Natural killer cell treated with Interleukin-12 subunit alpha and Interleukin-12 subunit beta and Interleukin-15 and Interleukin-18, amount 100 ng/mL, for 72 hours (primary cell): ENCODE measurements at regions not wholly inside any gene's neighbourhood (a gene's known extent, or its start where the extent isn't known, plus 50 kb on each side); places are given as distances from the start of the nearest gene placed in this dataset.
A peak's percentile ranks its signal among the peaks of the same experiment; 100 is the strongest.

Experiments used
- ATAC-seq, 2 donors: fragments of 150-1000 bp; cut with Tn5 transposase in 1 of 2; sonication (Bioruptor Pico), chemical (Tn5 transposase) in 1 of 2; 2 replicates each; pipeline ENCODE4 v1.10.0; 2021
- DNase-seq: peaks from one replicate; pipeline ENCODE4 v3.0.0; 2022; ENCODE audit warnings: low spot score
- H3K27ac Mint-ChIP-seq, 2 donors: 1 replicate in 1 of 2; 2 replicates in 1 of 2; pipeline ENCODE4 v1.8.0; 2022; ENCODE audit warnings: mixed read lengths in 2 of 2, mild to moderate bottlenecking in 1 of 2, moderate library complexity in 1 of 2
- H3K27me3 Mint-ChIP-seq, 2 donors: 1 replicate in 1 of 2; 2 replicates in 1 of 2; pipeline ENCODE4 v1.8.0; 2022; ENCODE audit warnings: mixed read lengths in 2 of 2
- H3K36me3 Mint-ChIP-seq: one replicate; pipeline ENCODE4 v1.8.0; 2022; ENCODE audit warnings: mixed read lengths
- H3K4me1 Mint-ChIP-seq, 2 donors: 1 replicate in 1 of 2; 2 replicates in 1 of 2; pipeline ENCODE4 v1.8.0; 2022; ENCODE audit warnings: low read depth in 2 of 2, mixed read lengths in 2 of 2, mild to moderate bottlenecking in 1 of 2
- H3K4me3 Mint-ChIP-seq: one replicate; pipeline ENCODE4 v1.8.0; 2022; ENCODE audit warnings: mixed read lengths
- H3K9me3 Mint-ChIP-seq: 2 replicates; pipeline ENCODE4 v1.8.0; 2022; ENCODE audit warnings: mixed read lengths

DNA sequence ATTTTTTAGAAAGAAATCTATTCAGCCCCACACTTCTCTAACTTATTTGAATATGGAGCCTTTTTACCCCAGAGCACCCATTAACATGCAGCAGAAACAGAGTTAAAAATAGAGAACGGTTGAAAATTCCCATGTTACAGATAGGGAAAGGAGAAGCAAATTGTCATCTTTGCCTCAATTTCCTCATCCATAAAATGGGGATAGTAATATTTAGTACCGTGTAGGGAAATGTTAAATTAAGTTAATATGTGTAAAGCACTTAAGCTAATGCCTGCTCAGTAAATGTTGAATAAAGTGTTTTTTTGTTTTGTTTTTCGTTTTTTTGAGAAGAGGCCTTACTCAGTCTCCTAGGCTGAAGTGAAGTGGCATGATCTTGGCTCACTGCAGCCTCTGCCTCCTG lies 50.3 kb downstream of the NAV1 start:
- Mint-ChIP-seq H3K36me3 (no peaks in the 10 kb centered on the region), H3K9me3 (no peaks in the 10 kb centered on the region), H3K4me3 (no peak overlapping the region), H3K27me3 (peaks cover 14% of the 10 kb centered on the region in 2 donors), H3K4me1 (no peaks in the 10 kb centered on the region), H3K27ac (no peak overlapping the region)
- DNase-seq (no peak), ATAC-seq (no peak)

DNA sequence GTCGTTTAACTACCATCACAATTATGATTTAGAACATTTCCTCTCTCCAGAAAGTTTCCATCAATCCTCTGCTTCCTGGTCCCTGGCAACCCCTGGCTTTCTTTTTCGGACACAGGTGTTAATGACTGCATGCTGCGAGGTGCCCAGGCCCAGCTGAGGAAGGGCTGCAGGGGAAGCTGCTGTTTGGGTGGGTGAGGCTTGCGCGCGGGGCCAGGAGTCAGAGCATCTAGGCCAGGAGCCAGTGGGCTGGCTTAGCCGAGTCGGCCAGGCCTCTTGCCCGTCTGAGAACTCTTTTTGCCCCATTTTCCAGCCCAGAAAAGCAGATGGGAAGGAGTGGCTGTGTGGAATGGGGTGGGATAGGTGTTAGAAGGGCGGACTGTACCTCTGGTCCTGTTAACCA lies 51.5 kb downstream of the NAV1 start:
- Mint-ChIP-seq H3K4me1 (no peaks in the 10 kb centered on the region), H3K9me3 (no peaks in the 10 kb centered on the region), H3K27me3 (peaks cover 11 to 14% of the 10 kb centered on the region in 2 donors), H3K4me3 (no peak overlapping the region), H3K27ac (no peak overlapping the region), H3K36me3 (no peaks in the 10 kb centered on the region)
- DNase-seq (peak; percentile 18), ATAC-seq (no peak)

GRCh38 chr1:201591348-201591747 lies 52.4 kb downstream of the NAV1 start:
- no peak for ATAC-seq
- peak; percentile 22 for DNase-seq
- Mint-ChIP-seq H3K27me3 (peaks cover 5 to 6% of the 10 kb centered on the region in 2 donors), H3K4me3 (no peak overlapping the region), H3K4me1 (no peaks in the 10 kb centered on the region), H3K27ac (no peak overlapping the region), H3K36me3 (no peaks in the 10 kb centered on the region), H3K9me3 (no peaks in the 10 kb centered on the region)

DNA sequence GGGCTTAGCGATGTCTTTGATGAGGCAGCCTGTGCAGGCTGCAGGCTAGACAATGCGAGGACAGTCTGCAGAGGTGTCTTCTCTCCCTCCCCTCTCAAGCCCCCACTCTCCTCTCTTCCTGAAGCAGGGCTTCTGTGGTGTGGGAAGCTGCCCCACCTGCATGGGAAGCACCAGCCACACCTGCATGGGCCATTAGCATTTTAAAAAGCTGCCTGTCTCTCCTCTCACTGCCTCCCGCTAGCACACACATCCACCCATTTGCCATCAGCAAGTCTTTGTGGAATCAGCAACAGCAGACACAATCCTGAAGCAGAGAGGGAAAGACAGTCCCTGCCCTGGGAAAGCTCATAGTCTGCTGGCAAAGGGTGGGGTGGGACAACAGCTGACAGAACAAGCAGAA lies 53.1 kb downstream of the NAV1 start:
- DNase-seq (peak; percentile 3), ATAC-seq (no peak)
- H3K4me3 Mint-ChIP-seq: no peak overlapping the region
- H3K9me3 Mint-ChIP-seq: no peaks in the 10 kb centered on the region
- H3K4me1 Mint-ChIP-seq: no peaks in the 10 kb centered on the region
- H3K27me3 Mint-ChIP-seq: peaks cover 5% of the 10 kb centered on the region in 2 donors
- H3K27ac Mint-ChIP-seq: no peak overlapping the region
- H3K36me3 Mint-ChIP-seq: no peaks in the 10 kb centered on the region

DNA sequence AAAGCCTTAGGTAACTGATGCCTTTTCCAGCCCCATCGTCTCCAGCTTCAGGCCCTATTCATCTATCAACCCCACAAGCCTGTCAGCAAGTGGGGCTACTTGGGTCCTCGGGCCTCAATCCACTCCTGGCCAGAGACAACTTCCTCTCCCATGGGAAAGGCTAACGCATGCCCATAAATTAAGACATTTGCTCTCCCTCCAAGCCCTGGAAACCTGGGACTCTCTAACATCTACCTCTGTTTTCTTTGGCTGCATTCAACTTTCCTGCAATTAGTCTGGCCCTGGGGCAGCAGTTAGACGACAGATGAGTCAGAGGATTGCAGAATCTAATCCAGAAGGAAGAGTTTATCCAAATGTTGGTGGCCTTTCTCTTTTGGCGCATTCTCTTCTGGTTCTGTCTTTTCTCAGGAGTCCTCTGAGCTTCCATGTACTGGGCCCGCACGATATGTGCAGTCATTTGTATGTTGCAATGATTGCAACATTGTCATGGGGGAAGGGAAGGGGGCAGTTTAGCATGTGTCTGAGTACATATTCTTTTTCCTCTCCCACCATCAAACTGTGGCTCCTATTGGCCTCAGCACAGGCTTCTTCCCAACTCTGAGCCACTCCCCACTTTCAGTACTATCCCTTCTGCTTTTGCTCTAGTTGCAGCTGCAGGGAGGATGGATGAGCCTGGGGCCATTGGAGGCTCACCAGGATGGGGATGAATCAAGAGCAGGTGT lies 54.4 kb downstream of the NAV1 start:
- Mint-ChIP-seq H3K4me3 (no peak overlapping the region), H3K9me3 (no peaks in the 10 kb centered on the region), H3K27me3 (peaks cover 3 to 12% of the 10 kb centered on the region in 2 donors), H3K27ac (no peak overlapping the region), H3K36me3 (no peaks in the 10 kb centered on the region), H3K4me1 (no peaks in the 10 kb centered on the region)
- DNase-seq (no peak), ATAC-seq (no peak)

DNA sequence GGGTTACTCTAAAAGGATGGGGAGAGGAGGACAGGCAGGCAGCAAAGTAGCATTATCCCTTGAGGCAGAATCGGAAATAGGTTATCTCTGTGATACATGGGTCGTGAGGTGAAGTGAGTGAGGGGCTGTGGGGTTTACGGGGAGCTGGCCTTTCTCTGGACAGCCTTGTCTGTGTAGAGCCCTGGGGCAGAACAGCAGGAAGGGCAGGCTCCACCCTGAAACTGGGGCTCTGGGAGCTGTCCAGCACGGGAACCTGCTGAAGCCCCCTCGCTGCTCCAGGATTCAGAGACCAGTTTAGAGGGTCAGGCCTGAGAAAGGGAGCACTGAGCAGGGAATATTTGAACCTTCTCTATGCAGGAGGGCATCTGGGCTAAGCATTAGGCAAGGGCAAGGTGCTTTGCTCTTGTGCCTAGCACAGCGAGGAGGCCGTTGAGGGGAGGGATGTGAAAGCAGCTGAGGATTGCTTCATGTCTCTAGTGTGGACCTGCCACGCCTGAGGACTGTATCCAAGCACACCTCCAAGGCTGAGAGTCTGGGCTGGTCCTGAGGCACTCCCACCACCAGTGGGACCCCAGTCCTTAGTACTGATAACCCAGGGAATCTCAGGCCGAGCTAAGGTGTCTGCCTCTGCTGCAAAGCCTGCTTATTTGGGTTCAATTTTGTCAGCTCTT lies 55.8 kb downstream of the NAV1 start:
- H3K36me3 Mint-ChIP-seq: no peaks in the 10 kb centered on the region
- H3K27me3 Mint-ChIP-seq: peaks cover 3 to 12% of the 10 kb centered on the region in 2 donors
- no peaks in the 10 kb centered on the region for H3K4me1 Mint-ChIP-seq
- no peaks in the 10 kb centered on the region for H3K9me3 Mint-ChIP-seq
- DNase-seq (no peak), ATAC-seq (no peak)
- H3K4me3 Mint-ChIP-seq: no peak overlapping the region
- H3K27ac Mint-ChIP-seq: no peak overlapping the region

- Mint-ChIP-seq H3K27ac (no peak overlapping the region), H3K27me3 (peaks cover 3 to 12% of the 10 kb centered on the region in 2 donors), H3K36me3 (no peaks in the 10 kb centered on the region), H3K4me3 (no peak overlapping the region), H3K4me1 (no peaks in the 10 kb centered on the region), H3K9me3 (no peaks in the 10 kb centered on the region)
- ATAC-seq: no peak
- DNase-seq: no peak
Observed at GRCh38 chr1:201595381-201595780, 56.5 kb downstream of the NAV1 start.

GRCh38 chr1:201596101-201596868 lies 57.4 kb downstream of the NAV1 start:
- H3K9me3 Mint-ChIP-seq: no peaks in the 10 kb centered on the region
- DNase-seq (no peak), ATAC-seq (no peak)
- H3K36me3 Mint-ChIP-seq: no peaks in the 10 kb centered on the region
- H3K4me3 Mint-ChIP-seq: no peak overlapping the region
- H3K27ac Mint-ChIP-seq: no peak overlapping the region
- peaks cover 3 to 12% of the 10 kb centered on the region in 2 donors for H3K27me3 Mint-ChIP-seq
- no peaks in the 10 kb centered on the region for H3K4me1 Mint-ChIP-seq

DNA sequence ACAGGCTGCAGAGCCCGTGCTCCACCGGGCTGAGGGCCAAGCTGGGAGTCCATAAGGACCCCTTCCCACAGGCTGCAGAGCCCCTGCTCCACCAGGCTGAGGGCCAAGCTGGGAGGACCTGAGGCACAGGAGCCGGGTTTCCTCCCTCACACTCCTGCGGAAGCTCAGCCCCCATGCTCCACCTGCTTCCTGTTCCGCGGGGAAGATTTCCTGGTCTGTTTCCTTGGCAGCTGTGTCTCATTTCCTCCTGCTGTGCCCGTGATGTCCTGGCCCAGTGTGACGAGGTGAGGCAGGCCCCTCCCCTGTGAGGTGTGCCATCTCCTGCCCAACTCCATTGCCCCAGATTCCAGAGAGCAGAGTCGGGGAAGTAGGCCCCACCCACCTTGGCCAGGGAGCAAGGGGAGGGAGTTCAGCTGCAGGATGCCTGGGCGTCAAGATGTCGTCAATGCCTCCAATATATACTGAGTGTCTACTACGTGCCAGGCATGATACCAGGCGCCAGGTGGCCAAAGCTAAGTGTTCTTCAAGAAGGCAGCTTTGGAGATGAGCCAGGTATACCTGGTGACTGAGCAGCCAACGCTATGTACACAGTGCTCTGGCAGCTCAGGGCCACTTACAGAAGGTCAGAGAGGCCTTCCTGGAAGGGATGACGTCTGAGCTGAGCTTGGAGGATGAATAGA lies 58.8 kb downstream of the NAV1 start:
- Mint-ChIP-seq H3K27ac (no peak overlapping the region), H3K4me1 (no peaks in the 10 kb centered on the region), H3K4me3 (no peak overlapping the region), H3K27me3 (peaks cover 3 to 12% of the 10 kb centered on the region in 2 donors), H3K36me3 (no peaks in the 10 kb centered on the region), H3K9me3 (no peaks in the 10 kb centered on the region)
- no peak for DNase-seq
- no peak for ATAC-seq

GRCh38 chr1:201598396-201598795 lies 59.5 kb downstream of the NAV1 start:
- Mint-ChIP-seq H3K27me3 (peaks cover 3 to 11% of the 10 kb centered on the region in 2 donors), H3K27ac (no peak overlapping the region), H3K9me3 (no peaks in the 10 kb centered on the region), H3K4me1 (no peaks in the 10 kb centered on the region), H3K4me3 (no peak overlapping the region), H3K36me3 (no peaks in the 10 kb centered on the region)
- DNase-seq (no peak), ATAC-seq (no peak)

DNA sequence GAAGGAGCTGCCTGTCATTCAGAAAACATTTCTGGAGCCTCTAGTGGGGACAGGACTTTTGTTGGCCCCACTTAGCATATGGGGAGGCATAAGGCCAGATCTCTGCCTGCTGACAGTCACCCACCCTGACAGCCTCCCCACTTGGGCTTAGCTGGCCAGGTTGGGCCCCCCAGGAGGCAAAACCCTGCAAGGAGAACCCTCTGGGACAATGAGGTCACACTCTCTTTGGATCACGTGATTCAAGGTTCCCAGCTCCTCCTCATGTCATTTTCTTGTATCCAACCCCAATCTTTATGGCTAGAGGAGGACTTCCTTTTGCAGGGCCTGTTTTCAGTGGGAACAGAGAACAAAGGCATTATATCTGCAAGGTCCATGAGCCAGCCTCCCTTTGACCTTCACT lies 60.0 kb downstream of the NAV1 start:
- ATAC-seq (no peak), DNase-seq (no peak)
- H3K27ac Mint-ChIP-seq: no peak overlapping the region
- no peaks in the 10 kb centered on the region for H3K9me3 Mint-ChIP-seq
- no peaks in the 10 kb centered on the region for H3K36me3 Mint-ChIP-seq
- no peaks in the 10 kb centered on the region for H3K4me1 Mint-ChIP-seq
- peaks cover 0 to 7% of the 10 kb centered on the region in 2 donors for H3K27me3 Mint-ChIP-seq
- no peak overlapping the region for H3K4me3 Mint-ChIP-seq

DNA sequence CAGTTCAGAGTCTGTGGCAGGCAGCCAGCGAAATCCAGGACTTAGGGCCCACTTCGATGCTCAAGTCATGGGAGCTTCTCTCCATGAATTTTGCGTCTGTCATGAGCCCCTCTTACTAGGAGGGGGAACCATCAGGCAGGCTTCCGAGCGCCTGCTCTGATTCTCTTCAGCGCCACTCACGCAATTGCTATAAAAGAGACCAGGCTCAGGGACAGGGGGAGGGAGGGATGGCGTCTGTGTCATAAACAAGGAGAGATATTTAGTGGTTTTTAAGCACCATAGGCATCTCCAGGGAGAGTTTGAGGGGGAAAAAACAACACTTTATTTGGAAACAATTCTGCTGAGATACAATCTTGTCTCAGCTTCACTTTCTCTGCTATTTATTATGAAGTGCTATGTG lies 60.6 kb downstream of the NAV1 start:
- Mint-ChIP-seq H3K4me1 (no peaks in the 10 kb centered on the region), H3K36me3 (no peaks in the 10 kb centered on the region), H3K9me3 (no peaks in the 10 kb centered on the region), H3K27me3 (peaks cover 0 to 7% of the 10 kb centered on the region in 2 donors), H3K4me3 (no peak overlapping the region), H3K27ac (no peak overlapping the region)
- no peak for ATAC-seq
- DNase-seq: no peak

DNA sequence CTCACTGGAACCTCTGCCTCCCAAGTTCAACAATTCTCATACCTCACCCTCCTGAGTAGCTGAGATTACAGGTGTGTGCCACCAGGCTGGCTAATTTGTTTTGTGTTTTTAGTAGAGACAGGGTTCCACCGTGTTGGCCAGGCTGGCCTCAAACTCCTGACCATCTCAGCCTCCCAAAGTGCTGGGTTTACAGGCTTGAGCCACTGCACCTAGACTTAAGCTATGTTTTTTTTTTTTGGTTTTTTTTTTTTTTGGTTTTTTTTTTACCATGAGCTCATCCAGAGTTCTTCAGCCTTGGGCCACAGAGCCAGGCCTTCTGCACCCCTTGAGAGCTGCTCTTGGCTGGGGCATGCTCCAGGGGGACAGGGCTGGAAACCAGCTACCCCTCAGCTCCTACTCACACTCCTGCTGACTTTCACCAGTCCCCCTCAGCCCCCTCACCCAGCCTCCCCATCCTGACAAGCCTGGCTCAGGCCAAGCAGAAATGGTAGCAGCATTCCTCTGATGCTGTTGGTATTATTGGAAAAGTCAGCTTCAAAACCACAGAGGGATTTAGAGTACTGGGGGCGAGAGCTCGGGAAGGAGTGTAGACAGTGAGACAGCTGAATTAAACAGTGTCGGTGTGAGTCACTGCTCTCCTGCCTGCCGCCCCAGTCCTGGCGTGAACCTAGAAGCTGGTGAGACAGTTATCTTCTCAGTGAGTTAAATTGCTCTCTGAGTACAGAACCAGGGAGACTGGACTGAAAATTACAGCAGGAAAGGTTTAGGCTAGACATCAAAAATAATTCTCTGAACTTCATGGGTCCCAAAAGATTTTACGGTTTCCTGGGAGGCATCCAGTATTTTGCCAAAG lies 63.7 kb downstream of the NAV1 start:
- no peak for ATAC-seq
- Mint-ChIP-seq H3K36me3 (no peaks in the 10 kb centered on the region), H3K27ac (no peak overlapping the region), H3K27me3 (peaks cover 2 to 7% of the 10 kb centered on the region in 2 donors), H3K9me3 (no peaks in the 10 kb centered on the region), H3K4me3 (no peak overlapping the region), H3K4me1 (no peaks in the 10 kb centered on the region)
- no peak for DNase-seq
